ENCODE measurements at regions not wholly inside any gene's neighbourhood (a gene's known extent, or its start where the extent isn't known, plus 50 kb on each side); places are given as distances from the start of the nearest gene placed in this dataset.

DNA sequence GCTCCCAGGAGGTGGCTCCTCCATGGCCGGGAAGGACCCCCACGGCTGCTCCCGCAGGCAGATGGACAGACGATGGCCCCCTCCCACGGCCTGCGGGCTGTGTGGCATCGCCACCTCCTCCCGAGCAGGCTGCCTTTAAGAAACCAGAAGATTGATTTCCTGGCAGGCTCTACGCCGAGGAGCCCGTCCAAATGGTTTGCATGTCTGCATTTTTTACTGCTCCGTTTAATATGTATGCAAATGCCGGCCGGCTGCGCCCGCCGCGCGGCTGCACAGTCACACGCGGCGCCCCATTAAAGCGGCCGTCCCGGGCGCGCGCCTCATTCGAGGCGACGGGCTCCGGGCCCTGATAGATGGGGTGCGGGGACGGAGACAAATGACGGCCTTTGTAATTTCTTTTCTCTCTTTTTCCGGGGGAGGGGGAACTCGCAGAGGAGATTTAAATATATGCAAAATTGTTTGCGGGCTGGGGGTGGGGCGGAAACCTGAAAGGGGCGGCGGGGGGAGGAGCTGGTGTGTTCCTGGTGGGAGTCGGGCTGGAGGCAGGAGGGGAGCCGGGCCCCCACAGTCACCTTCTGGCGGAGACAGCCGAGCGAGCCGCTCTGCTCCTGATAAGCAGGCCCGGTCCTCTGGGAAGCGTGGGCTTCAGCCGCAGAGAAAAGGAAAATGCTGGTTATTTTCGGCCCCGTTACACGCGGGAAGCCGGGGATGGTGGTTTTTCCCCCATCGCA is 158.7 kb upstream of the IER5L start:
- Histone ChIP-seq H3K9me3 (no peaks in the 10 kb centered on the region), H3K4me3 (peak overlapping the region; percentile 26), H3K9ac (ENCODE audit: low read depth in 2 of 2, low read length in 2 of 2) (peak overlapping the region; percentile 61 to 67), H3K4me1 (peaks cover 23% of the 10 kb centered on the region), H3K36me3 (no peaks in the 10 kb centered on the region), H3K27ac (peak overlapping the region; percentile 58), H3K27me3 (no peaks in the 10 kb centered on the region)
- TF ChIP-seq, protein P1, sequence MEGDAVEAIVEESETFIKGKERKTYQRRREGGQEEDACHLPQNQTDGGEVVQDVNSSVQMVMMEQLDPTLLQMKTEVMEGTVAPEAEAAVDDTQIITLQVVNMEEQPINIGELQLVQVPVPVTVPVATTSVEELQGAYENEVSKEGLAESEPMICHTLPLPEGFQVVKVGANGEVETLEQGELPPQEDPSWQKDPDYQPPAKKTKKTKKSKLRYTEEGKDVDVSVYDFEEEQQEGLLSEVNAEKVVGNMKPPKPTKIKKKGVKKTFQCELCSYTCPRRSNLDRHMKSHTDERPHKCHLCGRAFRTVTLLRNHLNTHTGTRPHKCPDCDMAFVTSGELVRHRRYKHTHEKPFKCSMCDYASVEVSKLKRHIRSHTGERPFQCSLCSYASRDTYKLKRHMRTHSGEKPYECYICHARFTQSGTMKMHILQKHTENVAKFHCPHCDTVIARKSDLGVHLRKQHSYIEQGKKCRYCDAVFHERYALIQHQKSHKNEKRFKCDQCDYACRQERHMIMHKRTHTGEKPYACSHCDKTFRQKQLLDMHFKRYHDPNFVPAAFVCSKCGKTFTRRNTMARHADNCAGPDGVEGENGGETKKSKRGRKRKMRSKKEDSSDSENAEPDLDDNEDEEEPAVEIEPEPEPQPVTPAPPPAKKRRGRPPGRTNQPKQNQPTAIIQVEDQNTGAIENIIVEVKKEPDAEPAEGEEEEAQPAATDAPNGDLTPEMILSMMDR (IDR thresholded peaks at IDR 0.05): no peak
- intact Hi-C loops (cut with DNase I): no loop called here
- DNase-seq: peak; percentile 48

DNA sequence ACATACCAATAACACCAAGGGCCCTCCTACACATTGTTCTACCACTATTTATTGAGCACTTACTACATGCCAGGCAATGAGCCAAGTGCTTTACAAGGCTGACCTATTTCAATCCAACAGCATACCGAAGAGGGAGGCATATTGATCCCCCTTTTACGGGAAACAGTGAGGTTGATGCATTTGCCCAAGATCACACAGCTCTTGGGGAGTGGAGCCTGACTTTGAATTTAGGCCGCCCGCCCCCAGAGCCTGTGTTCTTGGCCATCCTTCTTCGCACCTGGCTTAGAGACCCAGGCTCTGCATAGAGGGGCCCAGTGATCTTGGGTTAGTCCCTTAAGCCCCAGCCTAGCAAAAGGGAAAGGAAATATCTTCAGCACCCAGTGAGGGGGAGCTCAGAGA is 158.1 kb upstream of the IER5L start:
- Histone ChIP-seq H3K9me3 (no peaks in the 10 kb centered on the region), H3K27me3 (no peaks in the 10 kb centered on the region), H3K4me3 (peak overlapping the region; percentile 26), H3K36me3 (no peaks in the 10 kb centered on the region), H3K4me1 (peaks cover 23% of the 10 kb centered on the region), H3K27ac (peak overlapping the region; percentile 58), H3K9ac (ENCODE audit: low read depth in 2 of 2, low read length in 2 of 2) (peak overlapping the region; percentile 61 to 67)
- intact Hi-C loops (cut with DNase I): no loop called here
- no peak for DNase-seq
- TF ChIP-seq, protein P1 (IDR thresholded peaks at IDR 0.05): no peak

DNA sequence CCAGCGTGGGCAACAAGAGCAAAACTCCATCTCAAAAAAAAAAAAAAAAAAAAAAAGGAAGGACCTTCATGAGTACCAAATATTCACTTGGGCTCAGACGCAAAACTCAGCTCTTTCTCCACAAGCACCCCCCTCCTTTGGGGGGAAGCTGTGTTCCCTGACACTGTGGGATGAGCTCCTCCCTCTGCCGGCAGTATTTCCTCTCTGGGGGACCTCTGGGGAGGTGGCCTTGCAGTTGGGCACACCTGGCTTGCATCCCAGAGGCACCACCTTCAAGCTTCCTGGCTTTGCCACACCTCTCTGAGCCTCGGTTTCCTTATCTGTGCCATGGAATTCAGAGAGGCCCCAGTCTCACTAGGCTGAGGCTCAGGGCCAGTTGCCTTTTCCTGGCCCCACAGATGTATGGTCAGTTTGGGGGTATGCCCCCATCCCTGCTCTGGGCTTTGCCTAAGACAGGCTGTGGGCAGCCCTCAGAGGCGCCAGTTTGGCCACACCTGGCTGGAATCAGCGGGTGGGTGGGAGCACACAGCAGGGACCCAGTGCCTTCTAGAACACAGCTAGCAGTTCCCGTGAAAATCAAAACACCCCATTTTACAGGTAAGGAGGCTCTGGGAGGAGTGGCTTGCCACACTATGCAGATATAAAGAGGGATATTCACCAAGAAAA is 157.5 kb upstream of the IER5L start:
- H3K9ac ChIP-seq (ENCODE audit: low read depth in 2 of 2, low read length in 2 of 2): no peak overlapping the region
- H3K36me3 ChIP-seq: no peaks in the 10 kb centered on the region
- TF ChIP-seq, protein P1 (IDR thresholded peaks at IDR 0.05): no peak
- peaks cover 23% of the 10 kb centered on the region for H3K4me1 ChIP-seq
- peak; percentile 57 for DNase-seq
- peak overlapping the region; percentile 58 for H3K27ac ChIP-seq
- H3K4me3 ChIP-seq: no peak overlapping the region
- intact Hi-C loops (cut with DNase I): no loop called here
- no peaks in the 10 kb centered on the region for H3K9me3 ChIP-seq
- no peaks in the 10 kb centered on the region for H3K27me3 ChIP-seq

DNA sequence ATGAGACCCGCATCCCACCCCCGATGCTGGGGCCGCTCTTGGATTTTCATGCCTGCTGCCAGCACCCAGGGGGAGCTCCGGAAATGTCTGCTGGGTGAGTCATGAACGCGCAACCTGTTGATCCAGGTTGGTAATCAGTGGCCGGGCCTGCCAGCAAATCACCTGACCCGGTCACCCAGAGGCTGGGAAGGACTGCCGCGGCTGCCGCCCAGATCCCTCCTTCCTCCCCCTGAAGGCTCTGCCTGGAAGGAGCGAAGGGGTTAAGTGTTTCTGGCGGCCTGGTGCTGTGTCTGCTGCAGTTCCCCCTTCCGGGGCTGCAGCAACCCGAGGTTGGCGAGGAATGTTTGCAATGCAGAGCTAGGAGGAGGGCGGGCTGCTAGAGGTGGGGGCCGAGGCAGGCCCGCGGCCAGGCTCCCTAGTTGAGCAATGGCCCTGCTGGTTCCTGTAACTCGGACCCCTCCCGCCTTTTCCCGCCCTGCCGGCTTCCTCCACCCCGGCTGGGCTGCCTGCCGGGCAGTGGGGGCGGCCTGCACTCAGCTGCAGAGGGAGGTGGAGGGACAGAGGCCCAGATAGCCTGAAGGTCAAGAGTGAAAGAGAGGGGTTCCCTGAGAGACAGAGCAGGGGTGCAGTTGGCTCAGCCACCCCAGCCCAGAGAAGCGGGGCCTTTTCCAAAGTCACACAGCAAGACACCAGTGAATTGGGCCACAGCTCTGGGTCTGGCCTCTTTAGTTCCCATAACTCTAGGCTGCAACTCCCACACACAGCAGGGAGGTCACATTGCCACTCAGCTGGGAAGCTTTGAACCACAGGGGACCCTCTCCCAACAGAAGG is 156.3 kb upstream of the IER5L start:
- intact Hi-C loops (cut with DNase I): no loop called here
- DNase-seq: peak; percentile 84
- H3K4me1 ChIP-seq: peaks cover 23% of the 10 kb centered on the region
- H3K36me3 ChIP-seq: no peaks in the 10 kb centered on the region
- peak overlapping the region; percentile 22 for H3K4me3 ChIP-seq
- peak overlapping the region; percentile 58 for H3K27ac ChIP-seq
- no peaks in the 10 kb centered on the region for H3K27me3 ChIP-seq
- TF ChIP-seq, protein P1 (IDR thresholded peaks at IDR 0.05): no peak
- peak overlapping the region; percentile 60 to 64 for H3K9ac ChIP-seq (ENCODE audit: low read depth in 2 of 2, low read length in 2 of 2)
- H3K9me3 ChIP-seq: no peaks in the 10 kb centered on the region

DNA sequence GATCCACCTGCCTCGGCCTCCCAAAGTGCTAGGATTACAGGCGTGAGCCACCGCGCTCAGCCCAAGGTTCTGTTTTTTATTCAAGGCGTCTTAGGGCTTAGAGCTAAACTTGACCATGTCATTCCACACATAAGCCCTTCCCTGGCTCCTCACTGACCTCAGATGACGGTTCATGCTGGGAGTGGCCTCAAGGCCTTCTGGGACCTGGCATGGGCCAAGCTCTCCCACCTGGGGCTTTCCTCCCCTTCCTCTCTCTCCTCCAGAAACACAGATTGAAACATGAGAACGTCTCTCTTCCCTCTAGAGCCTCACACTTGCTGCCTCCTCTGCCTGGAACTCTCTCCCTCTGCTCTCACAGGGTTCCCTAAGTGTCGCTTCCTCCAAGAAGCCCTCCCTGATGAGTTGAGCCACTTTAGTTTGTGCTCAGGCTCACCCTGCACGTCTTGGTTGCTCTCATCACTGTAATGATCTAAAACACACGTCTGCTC is 155.6 kb upstream of the IER5L start:
- Histone ChIP-seq H3K4me3 (peak overlapping the region; percentile 22), H3K27me3 (no peaks in the 10 kb centered on the region), H3K4me1 (peaks cover 23% of the 10 kb centered on the region), H3K9me3 (no peaks in the 10 kb centered on the region), H3K9ac (ENCODE audit: low read depth in 2 of 2, low read length in 2 of 2) (peak overlapping the region in 1 of 2 donors; percentile 60), H3K36me3 (no peaks in the 10 kb centered on the region), H3K27ac (peak overlapping the region; percentile 58)
- DNase-seq: no peak
- TF ChIP-seq, protein P1 (IDR thresholded peaks at IDR 0.05): no peak
- intact Hi-C loops (cut with DNase I): no loop called here

Measured in colonic mucosa (tissue), 4 donors.